ENCODE measurements at regions not wholly inside any gene's neighbourhood (a gene's known extent, or its start where the extent isn't known, plus 50 kb on each side); places are given as distances from the start of the nearest gene placed in this dataset.

DNA sequence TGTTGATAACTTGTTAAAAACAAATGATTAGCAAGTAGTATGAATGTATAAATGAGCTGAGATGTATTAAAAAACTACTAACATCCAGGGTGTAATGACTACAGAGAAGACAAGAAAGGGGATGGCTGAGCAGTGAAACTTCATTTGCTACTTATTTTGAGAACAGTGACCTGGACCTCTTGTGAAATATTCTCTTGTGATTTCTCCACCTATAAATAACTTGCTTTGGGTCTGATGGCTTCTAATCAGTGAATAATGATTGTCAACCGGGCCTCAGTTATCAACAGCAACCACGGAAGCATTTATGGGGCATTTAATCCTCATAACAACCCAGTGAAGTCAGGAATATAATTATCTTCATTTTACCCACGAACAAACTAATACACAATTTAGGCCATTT is 154.2 kb upstream of the HAND2 start:
- H3K4me1 ChIP-seq = no peaks in the 10 kb centered on the region
- H3K9me3 ChIP-seq = no peaks in the 10 kb centered on the region
- H3K27me3 ChIP-seq (ENCODE audit: insufficient read depth in 3 of 3, low read length in 2 of 3) = no peaks in the 10 kb centered on the region
- intact Hi-C loops (cut with DNase I) = no loop called here
- H3K27ac ChIP-seq = no peak overlapping the region
- H3K4me3 ChIP-seq = no peak overlapping the region
- H3K36me3 ChIP-seq (ENCODE audit: insufficient read depth in 1 of 2, low read depth in 1 of 2) = no peaks in the 10 kb centered on the region
- DNase-seq (no peak), ATAC-seq (no peak)
- no peak for TF ChIP-seq CTCF (IDR thresholded peaks at IDR 0.05)
- 62 to 68% (median 67%) methylated on average over 3 of the region's 3 CpGs for WGBS, 3 donors

- H3K27ac ChIP-seq = no peak overlapping the region
- no peaks in the 10 kb centered on the region for H3K9me3 ChIP-seq
- WGBS, 3 donors = 31 to 47% (median 40%) methylated on average over 2 of the region's 2 CpGs
- H3K27me3 ChIP-seq (ENCODE audit: insufficient read depth in 3 of 3, low read length in 2 of 3) = no peaks in the 10 kb centered on the region
- H3K4me1 ChIP-seq = no peaks in the 10 kb centered on the region
- no peak overlapping the region for H3K4me3 ChIP-seq
- TF ChIP-seq CTCF (IDR thresholded peaks at IDR 0.05) = no peak
- no peaks in the 10 kb centered on the region for H3K36me3 ChIP-seq (ENCODE audit: insufficient read depth in 1 of 2, low read depth in 1 of 2)
- intact Hi-C loops (cut with DNase I) = no loop called here
- DNase-seq = no peak
- ATAC-seq = no peak
These were observed 152.6 kb upstream of the HAND2 start for GRCh38 chr4:173682609-173683008.

- no peak for TF ChIP-seq CTCF (IDR thresholded peaks at IDR 0.05)
- Histone ChIP-seq H3K27me3 (ENCODE audit: insufficient read depth in 3 of 3, low read length in 2 of 3) (no peaks in the 10 kb centered on the region), H3K27ac (no peak overlapping the region), H3K9me3 (no peaks in the 10 kb centered on the region), H3K4me3 (no peak overlapping the region), H3K36me3 (ENCODE audit: insufficient read depth in 1 of 2, low read depth in 1 of 2) (no peaks in the 10 kb centered on the region), H3K4me1 (no peaks in the 10 kb centered on the region)
- 68 to 75% (median 72%) methylated on average over 7 of the region's 7 CpGs for WGBS, 3 donors
- ATAC-seq = no peak
- DNase-seq = no peak
- intact Hi-C loops (cut with DNase I) = no loop called here
These were observed 150.2 kb upstream of the HAND2 start for GRCh38 chr4:173680278-173680677.

DNA sequence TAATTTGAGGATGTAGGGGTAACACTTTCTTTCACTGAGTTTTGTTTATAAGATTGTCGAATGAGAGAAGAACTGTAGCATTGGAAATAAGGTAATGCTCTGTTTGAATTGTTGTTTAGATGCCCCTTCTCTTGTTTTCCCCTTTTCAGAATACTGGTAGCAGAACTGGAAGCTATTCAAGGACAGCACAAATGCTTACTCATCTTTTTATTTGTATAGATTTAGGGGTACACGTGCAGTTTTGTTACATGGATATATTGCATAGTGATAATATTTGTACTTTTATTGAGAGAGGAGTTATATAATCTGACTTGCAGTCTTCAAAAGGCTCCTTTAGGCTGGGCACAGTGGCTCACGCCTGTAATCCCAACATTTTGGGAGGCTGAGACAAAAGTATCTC is 145.4 kb upstream of the HAND2 start:
- no peak for TF ChIP-seq CTCF (IDR thresholded peaks at IDR 0.05)
- ATAC-seq = no peak
- Histone ChIP-seq H3K9me3 (no peaks in the 10 kb centered on the region), H3K4me3 (no peak overlapping the region), H3K4me1 (no peaks in the 10 kb centered on the region), H3K36me3 (ENCODE audit: insufficient read depth in 1 of 2, low read depth in 1 of 2) (no peaks in the 10 kb centered on the region), H3K27ac (no peak overlapping the region), H3K27me3 (ENCODE audit: insufficient read depth in 3 of 3, low read length in 2 of 3) (no peaks in the 10 kb centered on the region)
- DNase-seq = no peak
- intact Hi-C loops (cut with DNase I) = no loop called here
- WGBS, 3 donors = 76 to 89% (median 79%) methylated on average over 3 of the region's 3 CpGs

DNA sequence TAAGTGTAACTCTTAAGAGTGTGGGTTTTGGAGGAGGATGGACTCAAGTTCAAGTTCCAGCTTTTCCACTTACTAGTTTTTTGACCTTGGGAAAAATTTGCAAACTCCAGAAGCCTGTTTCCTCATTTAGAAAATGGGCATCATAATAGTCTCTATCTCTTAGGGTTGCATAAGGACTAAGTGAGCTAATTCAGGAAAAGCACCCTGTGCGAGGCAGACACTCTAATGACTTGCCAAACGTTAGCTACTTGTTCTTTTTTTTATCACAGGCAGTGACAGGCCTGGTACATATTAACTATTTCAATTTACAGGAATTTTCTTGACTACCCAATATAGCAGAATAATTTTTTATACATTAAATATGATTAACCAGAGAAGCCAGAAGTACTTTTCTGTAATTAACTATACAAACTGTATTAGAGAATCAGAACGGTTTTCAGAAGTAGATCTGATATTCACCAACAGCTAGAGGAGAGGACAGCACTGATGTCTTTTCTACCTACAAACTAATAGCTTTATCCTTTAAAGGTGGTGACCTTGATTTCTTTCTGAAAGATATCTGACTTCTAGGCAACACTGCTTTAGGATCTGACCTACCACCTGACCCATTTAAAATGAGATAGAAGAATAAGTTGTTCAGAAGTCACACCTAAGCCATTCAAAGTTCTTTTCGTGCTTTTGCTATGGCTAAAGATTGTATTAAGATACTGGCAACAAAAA is 139.6 kb upstream of the HAND2 start:
- Histone ChIP-seq H3K36me3 (ENCODE audit: insufficient read depth in 1 of 2, low read depth in 1 of 2) (no peaks in the 10 kb centered on the region), H3K4me1 (no peaks in the 10 kb centered on the region), H3K9me3 (no peaks in the 10 kb centered on the region), H3K4me3 (no peak overlapping the region), H3K27me3 (ENCODE audit: insufficient read depth in 3 of 3, low read length in 2 of 3) (no peaks in the 10 kb centered on the region), H3K27ac (no peak overlapping the region)
- DNase-seq = no peak
- intact Hi-C loops (cut with DNase I) = no loop called here
- 51 to 59% (median 59%) methylated on average over 4 of the region's 4 CpGs for WGBS, 3 donors
- TF ChIP-seq CTCF (IDR thresholded peaks at IDR 0.05) = no peak
- no peak for ATAC-seq

All from psoas muscle (tissue), 7 donors.